K562 (cell line): ENCODE measurements at regions not wholly inside any gene's neighbourhood (a gene's known extent, or its start where the extent isn't known, plus 50 kb on each side); places are given as distances from the start of the nearest gene placed in this dataset.

ENCODE experiments used
- ATAC-seq: fragments of 200-7000 bp; cut with Tn5 transposase; 3 replicates; pipeline ENCODE4 v1.9.1; 2020; ENCODE audit warnings: moderate library complexity
- BruUV-seq: library from RNA; stranded (reverse); fragments of 400-500 nt; replicated peaks from 2 replicates; lab custom pipeline; 2021; lab: Mats Ljungman, UMichigan
- CTCF ChIA-PET: fragments of 300-600 bp; formaldehyde crosslinking; extraction: SDS; loops from one replicate; lab custom pipeline; 2021; ENCODE audit warnings: low intra/inter-chr PET ratio; lab: Yijun Ruan, JAX
- POLR2A ChIA-PET: fragments of 300-600, 350-650 bp; sonication (Branson Sonifier 250); formaldehyde crosslinking; extraction: SDS; loops from one replicate; lab custom pipeline; 2021; ENCODE audit warnings: antibody characterized with exemption, inconsistent platforms; lab: Yijun Ruan, JAX
- DNase-seq, 4 experiments: peaks; one replicate each; pipeline versions ENCODE4 v3.0.0 to v3.0.0-alpha.2; 2011 to 2018; ENCODE audit warnings: low spot score in 3 of 4, mixed read lengths in 3 of 4; ENCODE audit errors: extremely low read depth in 1 of 4
- FAIRE-seq: peaks from 2 replicates; lab custom pipeline; 2011; peaks lifted over from hg19 to GRCh38; lab: Jason Lieb, UNC
- H2AFZ ChIP-seq: 2 replicates; pipeline ENCODE4 v1.6.0; 2011; ENCODE audit warnings: low read depth, low read length, control low read depth, inconsistent platforms
- H3K27ac ChIP-seq: fragments of 200-600 bp; 3 replicates; pipeline ENCODE4 v1.8.0; 2011; ENCODE audit warnings: low read depth, mild to moderate bottlenecking, control low read depth, inconsistent platforms, low read length, moderate library complexity, mixed read lengths; ENCODE audit errors: extremely low read depth
- H3K27me3 ChIP-seq, 2 experiments: fragments of 300-600 bp in 1 of 2; 2 replicates in 1 of 2; 3 replicates in 1 of 2; pipeline versions ENCODE4 v1.6.0 to v1.8.0; 2011; ENCODE audit warnings: inconsistent platforms in 2 of 2, low read length in 2 of 2, mild to moderate bottlenecking in 1 of 2, mixed read lengths in 1 of 2, moderate library complexity in 1 of 2; ENCODE audit not compliant: control insufficient read depth in 2 of 2, insufficient read depth in 2 of 2
- H3K36me3 ChIP-seq: fragments of 300-600 bp; 3 replicates; pipeline ENCODE4 v1.8.0; 2011; ENCODE audit warnings: mild to moderate bottlenecking, low read length, inconsistent platforms; ENCODE audit not compliant: control insufficient read depth, insufficient read depth
- H3K4me1 ChIP-seq, 2 experiments: fragments of 200-600 bp in 1 of 2; replicated peaks in 1 of 2; 2 replicates in 1 of 2; 3 replicates in 1 of 2; pipeline versions ENCODE4 v1.5.1 to v1.8.0; 2011; ENCODE audit warnings: inconsistent platforms in 2 of 2, low read length in 2 of 2, mild to moderate bottlenecking in 1 of 2, mixed read lengths in 1 of 2, moderate library complexity in 1 of 2; ENCODE audit not compliant: control insufficient read depth in 2 of 2, insufficient read depth in 2 of 2
- H3K4me2 ChIP-seq: 2 replicates; pipeline ENCODE4 v1.6.1; 2011; ENCODE audit warnings: low read length, control low read depth, inconsistent platforms, mixed read lengths; ENCODE audit not compliant: insufficient read depth
- H3K4me3 ChIP-seq: fragments of 200-600 bp; sonication (generic), shearing (Covaris generic); 2 replicates; pipeline ENCODE4 v1.5.1; 2016; ENCODE audit warnings: control low read depth, inconsistent platforms
- H3K79me2 ChIP-seq: fragments of 200-600 bp; 3 replicates; pipeline ENCODE4 v1.8.0; 2011; ENCODE audit warnings: low read length, inconsistent platforms; ENCODE audit not compliant: control insufficient read depth, insufficient read depth
- H3K9ac ChIP-seq, 2 experiments: 2 replicates each; pipeline versions ENCODE4 v1.6.0 to v1.6.1; 2011; ENCODE audit warnings: low read depth in 2 of 2, low read length in 2 of 2, control low read depth in 1 of 2, inconsistent platforms in 1 of 2, mild to moderate bottlenecking in 1 of 2, mixed read lengths in 1 of 2; ENCODE audit not compliant: insufficient read depth in 1 of 2
- H3K9me1 ChIP-seq: one replicate; pipeline ENCODE4 v1.6.0; 2011; ENCODE audit warnings: inconsistent platforms, mild to moderate bottlenecking, low read length, moderate library complexity; ENCODE audit not compliant: control insufficient read depth, insufficient read depth
- H3K9me3 ChIP-seq: replicated peaks from 2 replicates; pipeline ENCODE4 v1.5.1; 2011; ENCODE audit warnings: low read depth, low read length, inconsistent platforms; ENCODE audit not compliant: control insufficient read depth, insufficient read depth
- H4K20me1 ChIP-seq: replicated peaks from 2 replicates; pipeline ENCODE4 v1.6.1; 2011; ENCODE audit warnings: low read length, inconsistent platforms, mixed read lengths; ENCODE audit not compliant: control insufficient read depth, insufficient read depth
- ARHGAP35 ChIP-seq: fragments of 450-650 bp; IDR thresholded peaks from 2 replicates; pipeline ENCODE4 v1.6.1; 2018; ENCODE audit not compliant: partially characterized antibody
- NCOA2 ChIP-seq, 2 experiments: fragments of 450-650 bp; IDR thresholded peaks; 2 replicates each; pipeline ENCODE4 v1.6.1; 2018; ENCODE audit warnings: mild to moderate bottlenecking in 2 of 2, moderate library complexity in 1 of 2; ENCODE audit not compliant: partially characterized antibody in 2 of 2
- PPARD ChIP-seq: fragments of 250-450 bp; sonication (Bioruptor Pico); IDR thresholded peaks from 2 replicates; pipeline ENCODE4 v1.8.0; 2022; ENCODE audit warnings: inconsistent platforms, mild to moderate bottlenecking, moderate library complexity
- WGBS: fragments of 100-300 bp; shearing (Covaris generic); methylation state at CpG from one replicate; pipeline ENCODE4 v1.1.6; 2016; ENCODE audit warnings: low coverage, mixed read lengths; ENCODE audit not compliant: insufficient coverage; ENCODE audit errors: missing lambda C conversion rate; 5-methylcytosine and 5-hydroxymethylcytosine counted together
- in situ Hi-C: fragments of 300-500 bp; cut with MboI; formaldehyde crosslinking; loops from 4 replicates; pipeline ENCODE4 v1.15.0; 2018; ENCODE audit warnings: inconsistent platforms, mixed read lengths
- intact Hi-C: fragments of 100-400 bp; cut with micrococcal nuclease; formaldehyde crosslinking; loops from 2 replicates; pipeline ENCODE4 v1.14.2; 2022

DNA sequence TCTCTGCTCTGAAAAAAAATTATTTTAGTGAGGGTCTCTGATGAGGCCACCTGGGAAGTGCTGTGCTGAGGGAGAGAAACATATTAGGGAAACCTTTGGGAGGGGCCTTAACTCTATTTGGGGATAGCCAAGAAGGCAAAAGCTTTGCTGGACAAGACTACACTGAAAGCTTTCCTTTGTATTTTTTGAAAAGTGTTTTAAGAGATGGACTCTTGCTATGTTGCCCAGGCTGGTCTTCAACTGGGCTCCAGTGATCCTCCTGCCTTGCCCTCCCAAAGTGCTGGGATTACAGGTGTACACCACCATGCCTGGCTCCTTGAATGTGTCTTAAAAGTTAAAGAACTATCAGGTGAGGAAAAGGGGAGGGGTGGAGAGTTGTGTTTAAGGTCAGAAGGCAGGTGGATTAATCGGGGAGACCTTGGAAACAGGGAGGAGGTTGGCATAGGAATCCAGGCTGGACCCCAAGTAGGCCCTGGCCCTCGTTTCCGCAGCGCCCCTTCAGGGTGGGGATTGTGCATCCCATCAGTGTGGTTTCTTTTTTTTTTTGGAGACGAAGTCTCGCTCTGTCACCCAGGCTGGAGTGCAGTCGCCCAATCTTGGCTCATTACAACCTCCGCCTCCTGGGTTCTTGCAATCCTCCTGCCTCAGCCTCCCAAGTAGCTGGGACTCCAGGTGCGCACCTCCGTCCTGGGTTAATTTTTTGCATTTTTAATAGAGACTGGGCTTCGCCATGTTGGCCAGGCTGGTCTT is 92.1 kb downstream of the MYCN start (continued):
- TF ChIP-seq PPARD (CRISPR knock-in tag) = no peak

- BruUV-seq = no TSS peak
- CTCF ChIA-PET = no interaction called here
- no peak overlapping the region for H2AFZ ChIP-seq
- FAIRE-seq = no peak
- no peaks in the 10 kb centered on the region for H3K9me3 ChIP-seq
- H3K36me3 ChIP-seq = no peaks in the 10 kb centered on the region
- no peak overlapping the region for H3K9ac ChIP-seq
- intact Hi-C loops = no loop called here
- TF ChIP-seq ARHGAP35 = no peak
- TF ChIP-seq NCOA2 (IDR thresholded peaks at IDR 0.05; ENCODE audit: partially characterized antibody in 2 of 2) = no peak
- ATAC-seq = no peak
- H3K4me1 ChIP-seq = no peaks in the 10 kb centered on the region
- H3K79me2 ChIP-seq = no peaks in the 10 kb centered on the region
- in situ Hi-C loops = no loop called here
- POLR2A ChIA-PET = no interaction called here
- H3K27ac ChIP-seq = no peak overlapping the region
- H4K20me1 ChIP-seq = no peaks in the 10 kb centered on the region
- H3K4me2 ChIP-seq = no peak overlapping the region
- DNase-seq = no peak
- no peak overlapping the region for H3K4me3 ChIP-seq
- peaks cover 0 to 23% of the 10 kb centered on the region in 2 experiments; a peak in 2 of 5 replicates for H3K27me3 ChIP-seq
- WGBS = 0% methylated on average over 8 of the region's 8 CpGs
- no peaks in the 10 kb centered on the region for H3K9me1 ChIP-seq
Observed at GRCh38 chr2:16031848-16032159, 91.5 kb downstream of the MYCN start.
